ENCODE measurements at regions not wholly inside any gene's neighbourhood (a gene's known extent, or its start where the extent isn't known, plus 50 kb on each side); places are given as distances from the start of the nearest gene placed in this dataset.

DNA sequence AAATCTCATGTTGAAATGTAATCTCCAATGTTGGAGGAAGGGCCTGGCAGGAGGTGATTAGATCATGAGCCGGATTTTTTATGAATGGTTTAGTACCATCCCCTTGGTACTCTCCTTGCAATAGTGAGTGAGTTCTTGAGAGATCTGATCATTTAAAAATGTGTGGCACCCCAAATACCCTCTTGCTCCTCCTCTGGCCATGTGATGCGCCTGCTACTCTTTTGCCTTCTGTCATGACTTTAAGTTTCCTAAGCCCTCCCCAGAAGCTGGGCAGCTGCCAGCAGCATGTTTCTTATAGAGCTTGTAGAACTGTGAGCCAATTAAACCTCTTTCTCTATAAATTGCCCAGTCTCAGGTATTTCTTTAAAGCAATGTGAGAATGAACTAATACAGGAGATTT, 72.6 kb upstream of the FIGN start:
- no peak for DNase-seq

DNA sequence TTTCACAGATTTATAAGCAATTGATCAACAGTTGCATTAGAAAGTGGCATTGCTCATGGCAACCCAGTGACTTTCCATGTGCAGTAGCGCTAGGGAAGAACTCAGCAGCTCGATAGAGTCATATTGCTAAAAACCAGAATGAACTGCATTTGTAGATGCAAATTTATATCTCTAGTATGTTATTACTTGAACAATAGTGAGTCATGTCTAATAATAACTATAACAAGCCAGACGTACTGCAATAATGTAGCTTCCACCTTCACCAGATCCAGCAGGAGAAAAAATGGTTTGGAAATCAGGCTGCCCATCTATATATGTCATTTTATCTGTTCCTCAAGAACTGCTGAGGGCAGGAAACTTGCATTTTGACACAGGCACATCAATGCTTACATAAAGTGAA, 66.5 kb upstream of the FIGN start:
- no peak for DNase-seq

DNA sequence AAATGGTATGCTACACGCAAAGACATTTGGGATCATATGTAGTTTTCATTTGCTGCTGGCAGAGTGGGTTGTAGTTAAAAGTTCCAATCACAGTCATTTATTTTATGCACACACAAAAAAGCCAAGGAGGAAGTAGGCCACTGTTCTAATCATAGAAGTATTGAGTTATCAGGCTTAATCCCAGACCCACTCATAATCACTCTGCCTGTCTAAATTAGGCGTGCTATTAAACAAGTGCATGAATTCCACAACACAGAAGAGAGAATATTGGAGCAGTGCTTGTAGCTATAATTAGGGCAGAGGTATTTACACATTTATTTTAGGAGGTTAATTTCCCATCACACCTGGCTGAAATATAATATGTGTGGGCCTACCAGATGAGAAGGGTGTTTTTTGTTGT, 65.7 kb upstream of the FIGN start:
- DNase-seq = no peak

DNA sequence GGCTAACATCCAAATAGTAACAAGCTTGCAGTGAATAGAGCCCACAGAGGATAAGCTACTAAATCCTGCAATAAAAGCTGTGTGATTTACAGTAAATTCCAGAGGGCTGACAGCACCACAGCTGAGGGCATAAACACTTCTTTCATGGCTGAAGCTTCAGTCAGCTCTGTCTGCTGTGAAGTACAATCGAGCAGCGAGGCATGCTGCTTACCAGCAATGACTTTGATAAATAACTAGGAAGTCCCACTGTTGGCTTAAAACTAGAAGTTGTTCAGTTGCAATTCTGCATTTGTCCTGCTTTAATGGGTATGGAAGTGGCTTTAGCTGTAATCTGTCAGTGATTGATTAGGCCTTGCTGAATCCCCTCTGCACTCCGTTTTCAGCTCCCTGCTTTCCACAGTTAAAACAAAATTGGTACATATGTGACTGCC, 65.2 kb upstream of the FIGN start:
- DNase-seq = no peak

DNA sequence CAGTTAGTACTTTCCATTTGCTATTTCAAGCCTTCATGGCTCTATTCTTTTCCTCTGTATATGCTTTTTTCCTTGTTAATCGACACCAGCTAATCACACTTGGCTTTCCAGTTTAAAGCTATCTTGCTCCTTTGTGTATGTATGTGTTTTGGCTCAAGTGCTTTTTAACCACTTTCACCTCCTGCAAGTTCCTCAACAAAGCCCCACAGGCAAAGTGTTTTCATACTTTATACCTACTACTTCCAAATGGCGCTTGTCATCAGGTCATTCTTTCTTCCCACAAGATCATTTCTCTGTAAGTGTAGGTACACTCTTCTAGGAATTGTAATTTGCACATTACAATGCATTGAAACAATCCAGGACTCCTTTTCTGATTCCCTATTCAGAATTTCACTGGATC, 64.0 kb upstream of the FIGN start:
- no peak for DNase-seq

DNA sequence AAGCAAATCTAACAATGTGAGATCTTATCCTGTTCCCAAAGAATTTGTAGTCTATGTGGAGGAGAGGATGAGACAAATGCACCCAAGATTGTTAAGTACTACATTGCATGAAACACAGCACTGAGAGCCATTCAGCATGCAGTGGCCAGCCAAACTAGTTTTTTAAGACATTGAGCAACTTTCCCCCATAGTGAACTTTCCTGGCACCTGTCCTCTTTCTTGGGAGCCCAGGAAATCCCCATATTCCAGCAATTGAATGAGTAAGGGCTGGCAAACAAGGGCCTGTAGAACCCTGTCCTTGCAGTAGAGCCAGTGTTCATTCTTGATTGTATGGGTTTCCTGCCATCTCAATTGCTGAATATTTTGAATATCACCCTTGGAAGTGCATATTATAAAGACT, 58.8 kb upstream of the FIGN start:
- DNase-seq = no peak
